ENCODE measurements at regions not wholly inside any gene's neighbourhood (a gene's known extent, or its start where the extent isn't known, plus 50 kb on each side); places are given as distances from the start of the nearest gene placed in this dataset.

GRCh38 chr14:83988275-83988674 lies 1541.7 kb upstream of the FLRT2 start:
- no peak for TF ChIP-seq CTCF (IDR thresholded peaks at IDR 0.05)
- no peak for TF ChIP-seq POLR2A (IDR thresholded peaks at IDR 0.05)
